H1 (cell line): ENCODE measurements at regions not wholly inside any gene's neighbourhood (a gene's known extent, or its start where the extent isn't known, plus 50 kb on each side); places are given as distances from the start of the nearest gene placed in this dataset.

Experiments
- CTCF ChIA-PET: fragments of 300-600 bp; sonication (Branson Sonifier 250); formaldehyde crosslinking; loops from one replicate; lab custom pipeline; 2021; ENCODE audit not compliant: partially characterized antibody; lab: Charles Lee
- POLR2A ChIA-PET: fragments of 300-600 bp; sonication (Branson Sonifier 250); formaldehyde crosslinking; loops from one replicate; lab custom pipeline; 2021; ENCODE audit warnings: inconsistent platforms; ENCODE audit not compliant: partially characterized antibody; lab: Charles Lee
- DNase-seq, 2 experiments: peaks; one replicate each; pipeline versions ENCODE4 v3.0.0 to v3.0.0-alpha.2; 2010 to 2022; ENCODE audit warnings: low spot score in 2 of 2, low read depth in 1 of 2, mixed read lengths in 1 of 2
- FAIRE-seq: peaks from 2 replicates; lab custom pipeline; 2011; peaks lifted over from hg19 to GRCh38; lab: Jason Lieb, UNC
- H2AFZ ChIP-seq: 2 replicates; pipeline ENCODE4 v1.8.1; 2012; ENCODE audit warnings: low read length, inconsistent platforms
- H2AK5ac ChIP-seq: 2 replicates; pipeline ENCODE4 v1.6.1; 2013; ENCODE audit warnings: low read depth, low read length
- H2BK120ac ChIP-seq: replicated peaks from 2 replicates; pipeline ENCODE3; 2013; ENCODE audit warnings: low read depth, low read length, inconsistent platforms
- H2BK12ac ChIP-seq: 2 replicates; pipeline ENCODE4 v1.6.1; 2013; ENCODE audit warnings: low read depth, low read length
- H2BK15ac ChIP-seq: 2 replicates; pipeline ENCODE4 v1.6.1; 2013; ENCODE audit warnings: low read length
- H2BK20ac ChIP-seq: 2 replicates; pipeline ENCODE4 v1.6.1; 2013; ENCODE audit warnings: low read length
- H2BK5ac ChIP-seq: 2 replicates; pipeline ENCODE4 v1.6.1; 2013; ENCODE audit warnings: low read depth, low read length
- H3K14ac ChIP-seq: 2 replicates; pipeline ENCODE4 v1.6.1; 2013; ENCODE audit warnings: inconsistent platforms; ENCODE audit not compliant: insufficient read length
- H3K18ac ChIP-seq: 2 replicates; pipeline ENCODE4 v1.6.1; 2013; ENCODE audit warnings: low read length; ENCODE audit errors: extremely low read depth
- H3K23ac ChIP-seq: 2 replicates; pipeline ENCODE4 v1.6.1; 2013; ENCODE audit warnings: inconsistent platforms; ENCODE audit not compliant: insufficient read length
- H3K23me2 ChIP-seq: 2 replicates; pipeline ENCODE4 v1.6.1; 2013; ENCODE audit warnings: low read depth, low read length
- H3K27ac ChIP-seq: 2 replicates; pipeline ENCODE4 v1.6.1; 2011; ENCODE audit warnings: low read depth, low read length, inconsistent platforms
- H3K27me3 ChIP-seq, 4 experiments: replicated peaks in 1 of 4; 1 replicate in 1 of 4; 2 replicates in 3 of 4; pipeline versions ENCODE4 v1.6.1 to v1.8.1; 2011 to 2013; ENCODE audit warnings: low read length in 3 of 4, mild to moderate bottlenecking in 3 of 4, inconsistent platforms in 2 of 4, mixed read lengths in 2 of 4, moderate library complexity in 1 of 4; ENCODE audit not compliant: control insufficient read depth in 3 of 4, insufficient read depth in 3 of 4; ENCODE audit errors: extremely low read depth in 1 of 4
- H3K36me3 ChIP-seq, 4 experiments: 2 replicates each; pipeline versions ENCODE4 v1.6.1 to v1.8.1; 2011 to 2013; ENCODE audit warnings: mild to moderate bottlenecking in 4 of 4, low read length in 3 of 4, moderate library complexity in 2 of 4, control low read depth in 1 of 4, inconsistent platforms in 1 of 4; ENCODE audit not compliant: insufficient read depth in 4 of 4, control insufficient read depth in 2 of 4
- H3K4ac ChIP-seq: replicated peaks from 2 replicates; pipeline ENCODE3; 2013; ENCODE audit warnings: low read length, low read depth, mixed read lengths, inconsistent platforms; ENCODE audit not compliant: insufficient read length
- H3K4me1 ChIP-seq, 4 experiments: replicated peaks in 1 of 4; 1 replicate in 1 of 4; 2 replicates in 3 of 4; pipeline versions ENCODE4 v1.6.1 to v1.8.1; 2011 to 2013; ENCODE audit warnings: low read length in 3 of 4, inconsistent platforms in 2 of 4, mixed read lengths in 1 of 4; ENCODE audit not compliant: insufficient read depth in 4 of 4, control insufficient read depth in 3 of 4
- H3K4me2 ChIP-seq, 2 experiments: 2 replicates each; pipeline versions ENCODE4 v1.6.1 to v1.8.1; 2011 to 2013; ENCODE audit warnings: low read depth in 2 of 2, low read length in 2 of 2, control low read depth in 1 of 2, inconsistent platforms in 1 of 2, mild to moderate bottlenecking in 1 of 2; ENCODE audit not compliant: insufficient read depth in 1 of 2
- H3K4me3 ChIP-seq, 4 experiments: fragments of 200-600, 300-600 bp in 1 of 4; sonication (generic), shearing (Covaris generic), sonication (Bioruptor Twin) in 1 of 4; 2 replicates each; pipeline versions ENCODE4 v1.5.1 to v1.8.1; 2011 to 2016; ENCODE audit warnings: low read length in 4 of 4, low read depth in 3 of 4, control low read depth in 2 of 4, inconsistent platforms in 2 of 4, mild to moderate bottlenecking in 2 of 4, mixed read lengths in 1 of 4, moderate library complexity in 1 of 4; ENCODE audit not compliant: insufficient read depth in 2 of 4; ENCODE audit errors: extremely low read depth in 1 of 4
- H3K56ac ChIP-seq: replicated peaks from 2 replicates; pipeline ENCODE3; 2013; ENCODE audit warnings: low read depth, mild to moderate bottlenecking, mixed read lengths, low read length, inconsistent platforms; ENCODE audit not compliant: insufficient read length
- H3K79me1 ChIP-seq: 2 replicates; pipeline ENCODE4 v1.6.1; 2013; ENCODE audit warnings: low read depth, low read length, control low read depth
- H3K79me2 ChIP-seq, 2 experiments: 2 replicates each; pipeline versions ENCODE4 v1.6.1 to v1.8.1; 2012 to 2013; ENCODE audit warnings: low read length in 2 of 2, mild to moderate bottlenecking in 2 of 2, inconsistent platforms in 1 of 2; ENCODE audit not compliant: insufficient read depth in 2 of 2, control insufficient read depth in 1 of 2
- H3K9ac ChIP-seq, 4 experiments: replicated peaks in 1 of 4; 1 replicate in 1 of 4; 2 replicates in 3 of 4; pipeline versions ENCODE4 v1.6.1 to v1.8.1; 2011 to 2013; ENCODE audit warnings: low read depth in 3 of 4, low read length in 3 of 4, control low read depth in 2 of 4, mild to moderate bottlenecking in 2 of 4, moderate library complexity in 2 of 4, inconsistent platforms in 1 of 4; ENCODE audit errors: extremely low read depth in 1 of 4
- H3K9me3 ChIP-seq, 2 experiments: 2 replicates each; pipeline versions ENCODE4 v1.6.1 to v1.8.1; 2012 to 2013; ENCODE audit warnings: mild to moderate bottlenecking in 2 of 2, moderate library complexity in 2 of 2, control low read depth in 1 of 2, inconsistent platforms in 1 of 2, low read depth in 1 of 2, low read length in 1 of 2, mixed read lengths in 1 of 2; ENCODE audit not compliant: insufficient read depth in 2 of 2
- H4K20me1 ChIP-seq, 2 experiments: replicated peaks in 1 of 2; 2 replicates each; pipeline versions ENCODE3 to v1.8.1; 2011 to 2013; ENCODE audit warnings: inconsistent platforms in 2 of 2, low read length in 2 of 2, mild to moderate bottlenecking in 1 of 2; ENCODE audit not compliant: insufficient read depth in 2 of 2, control insufficient read depth in 1 of 2
- H4K5ac ChIP-seq: 2 replicates; pipeline ENCODE4 v1.6.1; 2013; ENCODE audit warnings: low read length, low read depth, mixed read lengths, inconsistent platforms; ENCODE audit not compliant: insufficient read length
- H4K8ac ChIP-seq: 2 replicates; pipeline ENCODE4 v1.8.0; 2013; ENCODE audit warnings: mild to moderate bottlenecking, moderate library complexity, low read length, inconsistent platforms; ENCODE audit not compliant: insufficient read depth; ENCODE audit errors: extremely low read depth
- H4K91ac ChIP-seq: replicated peaks from 2 replicates; pipeline ENCODE3; 2013; ENCODE audit warnings: low read length, mixed read lengths, inconsistent platforms; ENCODE audit not compliant: insufficient read length
- BACH1 ChIP-seq: IDR thresholded peaks from 2 replicates; pipeline ENCODE4 v1.6.1; 2012; ENCODE audit warnings: low read length, improper control_type of control experiment
- CBX5 ChIP-seq: fragments of 300-800, 300-1000 bp; sonication (generic); IDR thresholded peaks from 2 replicates; pipeline ENCODE4 v1.7.1; 2016; ENCODE audit warnings: antibody characterized with exemption, low read length, low read depth
- EGR1 ChIP-seq: IDR thresholded peaks from 2 replicates; pipeline ENCODE4 v1.6.1; 2011; ENCODE audit warnings: low read depth, low read length, borderline replicate concordance
- HDAC2 ChIP-seq, 2 experiments: fragments of 300-600 bp in 1 of 2; sonication (generic) in 1 of 2; IDR thresholded peaks; 2 replicates each; pipeline ENCODE4 v1.6.1; 2011 to 2012; ENCODE audit warnings: low read depth in 2 of 2, low read length in 2 of 2, mild to moderate bottlenecking in 2 of 2, moderate library complexity in 2 of 2, borderline replicate concordance in 1 of 2, inconsistent platforms in 1 of 2
- HDAC6 ChIP-seq: IDR thresholded peaks from one replicate; pipeline ENCODE4 v1.7.1; 2012; ENCODE audit warnings: low read depth, mild to moderate bottlenecking, inconsistent platforms, low read length, moderate library complexity
- MAFK ChIP-seq: IDR thresholded peaks from 2 replicates; pipeline ENCODE4 v1.6.1; 2012; ENCODE audit warnings: low read depth, mild to moderate bottlenecking, improper control_type of control experiment, low read length
- RXRA ChIP-seq: IDR thresholded peaks from 2 replicates; pipeline ENCODE4 v1.6.1; 2011; ENCODE audit warnings: low read depth, mild to moderate bottlenecking, low read length, moderate library complexity; ENCODE audit not compliant: insufficient read depth
- SIN3A ChIP-seq, 2 experiments: IDR thresholded peaks in 1 of 2; conservative IDR thresholded peaks in 1 of 2; 2 replicates each; pipeline ENCODE4 v1.6.1; 2011 to 2012; ENCODE audit warnings: low read length in 2 of 2, improper control_type of control experiment in 1 of 2, low read depth in 1 of 2, mild to moderate bottlenecking in 1 of 2
- SP1 ChIP-seq: IDR thresholded peaks from 2 replicates; pipeline ENCODE4 v1.6.1; 2011; ENCODE audit warnings: low read depth, low read length

GRCh38 chr7:50153148-50153547 lies 60.1 kb upstream of the ZPBP start:
- H3K36me3 ChIP-seq, result no peaks in the 10 kb centered on the region
- H4K5ac ChIP-seq, result no peak overlapping the region
- FAIRE-seq (no peak), DNase-seq (no peak)
- no peak overlapping the region for H3K14ac ChIP-seq
- H3K79me2 ChIP-seq, result no peaks in the 10 kb centered on the region
- no peak overlapping the region for H2AFZ ChIP-seq
- CTCF ChIA-PET, result interaction anchor here (0.7 to 2.1 kb wide), 5 partner anchors 9 to 313 kb away, joined by 3 to 6 read pairs (median 4); no protein-coding TSS in a partner anchor
- no peaks in the 10 kb centered on the region for H3K9me3 ChIP-seq
- H3K23me2 ChIP-seq, result no peaks in the 10 kb centered on the region
- H3K9ac ChIP-seq, result no peak overlapping the region
- no peak overlapping the region for H2BK120ac ChIP-seq
- H2AK5ac ChIP-seq, result no peak overlapping the region
- H3K56ac ChIP-seq, result no peak overlapping the region
- no peak overlapping the region for H2BK20ac ChIP-seq
- H3K27me3 ChIP-seq, result no peaks in the 10 kb centered on the region
- H2BK15ac ChIP-seq, result no peak overlapping the region
- no peaks in the 10 kb centered on the region for H3K79me1 ChIP-seq
- no peak overlapping the region for H3K4ac ChIP-seq
- no peak overlapping the region for H4K8ac ChIP-seq
- no peak overlapping the region for H4K91ac ChIP-seq
- H3K23ac ChIP-seq, result no peak overlapping the region
- H3K4me2 ChIP-seq, result no peak overlapping the region
- H4K20me1 ChIP-seq, result no peaks in the 10 kb centered on the region
- no peaks in the 10 kb centered on the region for H3K4me1 ChIP-seq
- H3K4me3 ChIP-seq, result no peak overlapping the region
- H3K18ac ChIP-seq, result no peak overlapping the region
- POLR2A ChIA-PET, result no interaction called here
- H2BK12ac ChIP-seq, result no peak overlapping the region
- H3K27ac ChIP-seq, result no peak overlapping the region
- TF ChIP-seq CBX5, result no peak
- TF ChIP-seq BACH1, result no peak
- TF ChIP-seq SP1, result no peak
- no peak for TF ChIP-seq HDAC2 (IDR thresholded peaks at IDR 0.05; ENCODE audit: borderline replicate concordance in 1 of 2, low read depth in 2 of 2, low read length in 2 of 2)
- no peak for TF ChIP-seq HDAC6
- TF ChIP-seq RXRA, result no peak
- no peak for TF ChIP-seq EGR1
- TF ChIP-seq SIN3A (conservative IDR thresholded peaks at IDR 0.05 in 1 of 2, IDR thresholded peaks at IDR 0.05 in 1 of 2; ENCODE audit: low read depth in 1 of 2, low read length in 2 of 2), result no peak
- no peak for TF ChIP-seq MAFK
- TF ChIP-seq, all 59 proteins: peak for 0
- no peak overlapping the region for H2BK5ac ChIP-seq
